Mesenchymal stem cell (in vitro differentiated cells and primary cell): ENCODE measurements at regions not wholly inside any gene's neighbourhood (a gene's known extent, or its start where the extent isn't known, plus 50 kb on each side); places are given as distances from the start of the nearest gene placed in this dataset.

Experiments
- DNase-seq: peaks from one replicate; pipeline ENCODE4 v3.0.0-alpha.2; 2013
- H2AFZ ChIP-seq: one replicate; pipeline ENCODE4 v1.6.1; 2013; ENCODE audit warnings: low read depth, mild to moderate bottlenecking, control low read depth, inconsistent platforms, low read length, moderate library complexity
- H2AK5ac ChIP-seq: 2 replicates; pipeline ENCODE4 v1.6.1; 2013; ENCODE audit warnings: low read length, moderate library complexity, mild to moderate bottlenecking, inconsistent platforms; ENCODE audit not compliant: severe bottlenecking
- H2BK120ac ChIP-seq: one replicate; pipeline ENCODE4 v1.6.1; 2013; ENCODE audit warnings: low read depth, mild to moderate bottlenecking, inconsistent platforms, low read length, moderate library complexity
- H2BK12ac ChIP-seq, 2 experiments: one replicate each; pipeline ENCODE4 v1.6.1; 2013; ENCODE audit warnings: inconsistent platforms in 2 of 2, low read length in 2 of 2, mild to moderate bottlenecking in 2 of 2, moderate library complexity in 2 of 2, control low read depth in 1 of 2
- H2BK15ac ChIP-seq: one replicate; pipeline ENCODE4 v1.6.1; 2013; ENCODE audit warnings: mild to moderate bottlenecking, low read depth, inconsistent platforms; ENCODE audit not compliant: poor library complexity, severe bottlenecking
- H2BK5ac ChIP-seq: 2 replicates; pipeline ENCODE4 v1.6.1; 2013; ENCODE audit warnings: low read depth, mild to moderate bottlenecking, low read length, control low read depth, inconsistent platforms; ENCODE audit not compliant: poor library complexity, severe bottlenecking
- H3K14ac ChIP-seq, 2 experiments: one replicate each; pipeline ENCODE4 v1.6.1; 2013; ENCODE audit warnings: inconsistent platforms in 2 of 2, low read length in 2 of 2, control low read depth in 1 of 2, mild to moderate bottlenecking in 1 of 2, moderate library complexity in 1 of 2
- H3K18ac ChIP-seq, 2 experiments: one replicate each; pipeline ENCODE4 v1.6.1; 2013; ENCODE audit warnings: inconsistent platforms in 2 of 2, low read length in 2 of 2, control low read depth in 1 of 2, low read depth in 1 of 2, mild to moderate bottlenecking in 1 of 2
- H3K23ac ChIP-seq, 2 experiments: one replicate each; pipeline ENCODE4 v1.6.1; 2013; ENCODE audit warnings: inconsistent platforms in 2 of 2, low read length in 2 of 2, mild to moderate bottlenecking in 2 of 2, moderate library complexity in 2 of 2, control low read depth in 1 of 2
- H3K27ac ChIP-seq: 2 replicates; pipeline ENCODE4 v1.5.1; 2013; ENCODE audit warnings: mild to moderate bottlenecking, moderate library complexity, low read length, control low read depth, inconsistent platforms; ENCODE audit not compliant: poor library complexity, severe bottlenecking
- H3K27me3 ChIP-seq, 2 experiments: 2 replicates each; pipeline versions ENCODE4 v1.6.1 to v1.7.0; 2013; ENCODE audit warnings: low read length in 2 of 2, mild to moderate bottlenecking in 2 of 2, moderate library complexity in 2 of 2, control low read depth in 1 of 2, inconsistent platforms in 1 of 2; ENCODE audit not compliant: control insufficient read depth in 1 of 2, insufficient read depth in 1 of 2
- H3K36me3 ChIP-seq, 2 experiments: 2 replicates each; pipeline versions ENCODE4 v1.6.1 to v1.7.0; 2013; ENCODE audit warnings: low read length in 2 of 2, control low read depth in 1 of 2, inconsistent platforms in 1 of 2, low read depth in 1 of 2, mild to moderate bottlenecking in 1 of 2; ENCODE audit not compliant: insufficient read depth in 2 of 2, control insufficient read depth in 1 of 2
- H3K4ac ChIP-seq, 2 experiments: one replicate each; pipeline ENCODE4 v1.6.1; 2013; ENCODE audit warnings: inconsistent platforms in 2 of 2, low read length in 2 of 2, mild to moderate bottlenecking in 2 of 2, moderate library complexity in 2 of 2, control low read depth in 1 of 2, low read depth in 1 of 2
- H3K4me1 ChIP-seq: 2 replicates; pipeline ENCODE4 v1.6.1; 2013; ENCODE audit warnings: low read depth, low read length, control low read depth; ENCODE audit not compliant: control insufficient read depth, insufficient read depth
- H3K4me2 ChIP-seq: 2 replicates; pipeline ENCODE4 v1.6.1; 2013; ENCODE audit warnings: low read length, mild to moderate bottlenecking, inconsistent platforms; ENCODE audit not compliant: poor library complexity, severe bottlenecking
- H3K4me3 ChIP-seq, 2 experiments: 2 replicates each; pipeline versions ENCODE4 v1.5.1 to v1.7.0; 2013; ENCODE audit warnings: low read length in 2 of 2, mild to moderate bottlenecking in 2 of 2, control low read depth in 1 of 2, low read depth in 1 of 2; ENCODE audit not compliant: insufficient read depth in 1 of 2
- H3K79me1 ChIP-seq: replicated peaks from 2 replicates; pipeline ENCODE4 v1.6.1; 2013; ENCODE audit warnings: mild to moderate bottlenecking, control low read depth, low read length, inconsistent platforms; ENCODE audit not compliant: poor library complexity, severe bottlenecking
- H3K9ac ChIP-seq: 2 replicates; pipeline ENCODE4 v1.7.0; 2013; ENCODE audit warnings: mild to moderate bottlenecking, low read length, moderate library complexity
- H3K9me3 ChIP-seq: 2 replicates; pipeline ENCODE4 v1.7.0; 2013; ENCODE audit warnings: mild to moderate bottlenecking, low read length; ENCODE audit not compliant: control insufficient read depth
- H4K8ac ChIP-seq: one replicate; pipeline ENCODE4 v1.6.1; 2013; ENCODE audit warnings: inconsistent platforms, mild to moderate bottlenecking, low read length, moderate library complexity
- H4K91ac ChIP-seq: one replicate; pipeline ENCODE4 v1.6.1; 2013; ENCODE audit warnings: mild to moderate bottlenecking, low read length, inconsistent platforms
- WGBS: methylation state at CpG from one replicate; pipeline ENCODE4 v1.1.7; 2013; ENCODE audit warnings: mixed read lengths; 5-methylcytosine and 5-hydroxymethylcytosine counted together

DNA sequence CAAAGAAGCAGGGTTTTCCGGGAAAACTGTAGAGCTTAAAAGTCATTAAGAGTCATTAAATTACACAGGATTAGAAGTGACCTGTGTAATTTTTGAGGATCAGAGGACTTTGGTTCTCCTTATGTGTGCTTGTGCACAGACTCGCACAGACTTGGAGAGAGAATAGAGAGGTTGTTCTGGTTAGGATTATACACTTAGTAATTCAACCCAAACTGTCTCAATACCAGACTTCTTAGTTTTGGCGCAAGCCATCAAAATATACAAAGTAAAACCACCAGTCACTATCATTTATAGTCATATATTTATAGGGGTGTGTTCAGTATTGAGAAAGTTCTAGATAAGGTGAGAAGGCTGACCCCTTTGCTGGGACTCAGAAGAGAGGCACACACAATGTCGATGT, 112.3 kb downstream of the HLX start:
- no peak overlapping the region for H3K4me3 ChIP-seq
- H2BK120ac ChIP-seq, result no peak overlapping the region
- H3K36me3 ChIP-seq, result no peaks in the 10 kb centered on the region
- H2AFZ ChIP-seq, result no peak overlapping the region
- H3K9me3 ChIP-seq, result no peaks in the 10 kb centered on the region
- H3K4me1 ChIP-seq, result peaks cover 4% of the 10 kb centered on the region
- no peak overlapping the region for H3K23ac ChIP-seq
- H2BK15ac ChIP-seq, result no peak overlapping the region
- no peaks in the 10 kb centered on the region for H3K27me3 ChIP-seq
- H3K9ac ChIP-seq, result no peak overlapping the region
- no peak overlapping the region for H3K18ac ChIP-seq
- H2AK5ac ChIP-seq, result no peak overlapping the region
- H3K14ac ChIP-seq, result no peak overlapping the region
- no peak overlapping the region for H4K91ac ChIP-seq
- 25% methylated on average over 2 of the region's 4 CpGs for WGBS
- H3K4ac ChIP-seq, result no peak overlapping the region
- no peak overlapping the region for H4K8ac ChIP-seq
- DNase-seq, result peak; percentile 59
- no peak overlapping the region for H2BK5ac ChIP-seq
- no peak overlapping the region for H2BK12ac ChIP-seq
- no peak overlapping the region for H3K4me2 ChIP-seq
- H3K27ac ChIP-seq, result no peak overlapping the region
- no peaks in the 10 kb centered on the region for H3K79me1 ChIP-seq

DNA sequence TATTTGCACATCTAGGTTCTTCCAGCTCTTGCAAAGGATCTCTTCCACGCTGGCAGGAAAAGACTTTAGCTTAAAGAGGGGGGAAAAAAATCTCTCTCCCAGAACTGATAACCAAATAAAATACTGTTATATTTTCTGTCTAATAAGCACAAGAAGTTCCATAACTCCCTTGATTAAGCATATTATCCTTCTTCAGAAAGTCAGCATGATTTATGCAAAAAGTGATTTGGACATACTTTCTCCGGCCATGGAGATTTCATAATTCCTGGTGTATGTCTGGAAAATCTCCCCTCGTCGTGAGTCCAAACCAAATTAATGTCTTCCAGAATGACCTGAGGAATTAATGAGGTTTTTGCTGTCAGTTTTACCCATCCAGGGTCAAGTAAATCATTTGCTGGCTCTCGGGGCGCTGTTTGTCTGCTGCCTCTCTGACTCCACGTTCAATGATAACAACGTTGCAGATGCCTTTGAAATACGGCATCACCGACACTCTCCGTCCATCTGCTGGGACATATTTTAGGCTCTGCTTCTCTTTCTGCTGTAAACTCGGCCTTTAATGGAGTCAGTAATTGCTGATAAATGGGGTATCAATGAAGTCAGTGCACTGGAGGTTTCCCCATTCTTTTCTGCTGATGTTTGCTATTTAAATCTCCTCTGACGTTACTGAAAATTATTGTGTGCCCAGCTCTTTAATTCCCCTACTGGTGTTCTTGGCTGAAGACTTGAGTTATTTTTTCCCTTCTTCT, 112.9 kb downstream of the HLX start:
- WGBS, result 12% methylated on average over 12 of the region's 13 CpGs
- Histone ChIP-seq H3K4ac (no peak overlapping the region), H2BK5ac (no peak overlapping the region), H2BK15ac (no peak overlapping the region), H2AK5ac (no peak overlapping the region), H3K79me1 (no peaks in the 10 kb centered on the region), H3K9ac (peak overlapping the region; percentile 49), H3K4me1 (peaks cover 4% of the 10 kb centered on the region), H3K27ac (no peak overlapping the region), H2BK120ac (no peak overlapping the region), H4K8ac (no peak overlapping the region), H2BK12ac (no peak overlapping the region), H3K4me3 (peak overlapping the region in 1 of 2 experiments; percentile 62), H4K91ac (no peak overlapping the region), H3K14ac (no peak overlapping the region), H3K4me2 (no peak overlapping the region), H3K18ac (no peak overlapping the region), H3K27me3 (no peaks in the 10 kb centered on the region), H3K9me3 (no peaks in the 10 kb centered on the region), H3K36me3 (no peaks in the 10 kb centered on the region), H3K23ac (no peak overlapping the region), H2AFZ (no peak overlapping the region)
- DNase-seq, result peak; percentile 81

DNA sequence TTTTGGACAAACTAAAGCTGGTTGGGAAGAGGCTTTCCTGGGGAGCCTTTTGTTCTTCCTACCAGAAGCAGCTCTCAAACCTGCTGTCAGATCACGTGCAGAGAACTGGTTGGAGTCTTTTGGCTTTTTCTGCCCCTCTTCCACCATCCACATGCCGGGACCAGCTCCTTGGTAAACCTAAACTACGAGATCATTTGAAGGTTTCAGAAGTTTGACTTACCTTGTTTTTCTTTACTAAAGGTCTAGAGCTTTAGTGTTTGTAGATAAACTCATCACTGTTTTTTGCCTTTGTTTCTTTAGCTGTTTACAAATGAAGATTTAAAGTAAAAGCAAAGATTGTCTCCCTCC, 113.4 kb downstream of the HLX start:
- Histone ChIP-seq H3K9me3 (no peaks in the 10 kb centered on the region), H4K8ac (no peak overlapping the region), H3K23ac (no peak overlapping the region), H3K14ac (no peak overlapping the region), H3K4ac (no peak overlapping the region), H2BK12ac (no peak overlapping the region), H3K4me3 (peak overlapping the region in 1 of 2 experiments; percentile 62), H2BK15ac (no peak overlapping the region), H3K18ac (no peak overlapping the region), H3K27ac (no peak overlapping the region), H3K4me2 (no peak overlapping the region), H2AK5ac (no peak overlapping the region), H2BK5ac (no peak overlapping the region), H3K9ac (peak overlapping the region; percentile 49), H3K79me1 (no peaks in the 10 kb centered on the region), H2AFZ (no peak overlapping the region), H3K36me3 (no peaks in the 10 kb centered on the region), H3K27me3 (no peaks in the 10 kb centered on the region), H4K91ac (no peak overlapping the region), H2BK120ac (no peak overlapping the region), H3K4me1 (peaks cover 4% of the 10 kb centered on the region)
- DNase-seq, result no peak
- 61% methylated on average over 3 of the region's 3 CpGs for WGBS

DNA sequence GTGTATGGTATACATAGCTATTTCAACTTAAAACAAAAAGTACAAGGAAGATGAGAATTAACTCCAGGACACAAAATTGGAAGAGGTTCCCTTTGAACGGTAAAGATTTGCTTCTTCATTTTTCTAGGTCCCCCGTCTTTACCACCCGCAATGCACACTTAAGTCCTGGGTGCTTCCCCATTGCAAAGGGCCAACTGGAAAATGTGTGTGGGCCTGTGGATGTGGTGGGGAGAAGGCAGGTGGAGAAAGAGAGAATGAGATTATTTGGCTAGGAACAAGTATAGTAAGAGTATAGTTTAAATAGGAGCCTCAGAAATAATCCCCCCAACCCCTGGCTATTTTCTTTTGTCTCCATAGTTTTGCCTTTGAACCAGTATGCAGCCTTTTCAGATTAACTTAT, 115.4 kb downstream of the HLX start:
- H4K8ac ChIP-seq, result no peak overlapping the region
- no peaks in the 10 kb centered on the region for H3K9me3 ChIP-seq
- no peaks in the 10 kb centered on the region for H3K79me1 ChIP-seq
- H2BK12ac ChIP-seq, result no peak overlapping the region
- no peak for DNase-seq
- H2BK15ac ChIP-seq, result no peak overlapping the region
- no peak overlapping the region for H3K14ac ChIP-seq
- H3K36me3 ChIP-seq, result no peaks in the 10 kb centered on the region
- no peak overlapping the region for H3K23ac ChIP-seq
- no peak overlapping the region for H2AFZ ChIP-seq
- WGBS, result 100% methylated on average over 3 of the region's 3 CpGs
- no peaks in the 10 kb centered on the region for H3K27me3 ChIP-seq
- no peak overlapping the region for H3K4me2 ChIP-seq
- no peak overlapping the region for H2BK120ac ChIP-seq
- peaks cover 7% of the 10 kb centered on the region for H3K4me1 ChIP-seq
- H3K4me3 ChIP-seq, result no peak overlapping the region
- H3K9ac ChIP-seq, result no peak overlapping the region
- no peak overlapping the region for H3K18ac ChIP-seq
- H3K27ac ChIP-seq, result no peak overlapping the region
- no peak overlapping the region for H3K4ac ChIP-seq
- H4K91ac ChIP-seq, result no peak overlapping the region
- no peak overlapping the region for H2BK5ac ChIP-seq
- H2AK5ac ChIP-seq, result no peak overlapping the region
